ENCODE measurements at regions not wholly inside any gene's neighbourhood (a gene's known extent, or its start where the extent isn't known, plus 50 kb on each side); places are given as distances from the start of the nearest gene placed in this dataset.
"Not testable (repeated sequence)": the region's sequence is repeated elsewhere in the genome, so short reads cannot be mapped to it uniquely, and the experiment has no call there.

DNA sequence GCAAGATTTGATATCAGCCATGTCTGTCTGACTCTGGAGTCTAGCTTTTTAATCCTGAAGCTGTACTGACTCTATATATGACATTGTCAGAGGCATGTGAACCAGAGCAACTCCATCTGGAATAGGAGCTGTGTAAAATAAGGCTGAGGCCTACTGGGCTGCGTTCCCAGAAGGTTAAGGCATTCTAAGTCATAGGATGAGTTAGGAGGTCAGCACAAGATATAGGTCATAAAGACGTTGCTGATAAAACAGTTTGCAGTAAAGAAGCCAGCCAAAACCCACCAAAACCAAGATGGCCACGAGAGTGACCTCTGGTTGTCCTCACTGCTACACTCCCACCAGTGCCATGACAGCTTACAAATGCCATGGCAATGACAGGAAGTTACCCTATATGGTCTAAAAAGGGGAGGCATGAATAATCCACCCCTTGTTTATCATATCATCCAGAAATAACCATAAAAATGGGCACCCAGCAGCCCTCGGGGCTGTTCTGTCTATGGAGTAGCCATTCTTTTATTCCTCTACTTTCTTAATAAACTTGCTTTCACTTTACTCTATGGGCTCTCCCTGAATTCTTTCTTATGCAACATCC is 172.7 kb upstream of the KRR1 start:
- TF ChIP-seq, protein P1, sequence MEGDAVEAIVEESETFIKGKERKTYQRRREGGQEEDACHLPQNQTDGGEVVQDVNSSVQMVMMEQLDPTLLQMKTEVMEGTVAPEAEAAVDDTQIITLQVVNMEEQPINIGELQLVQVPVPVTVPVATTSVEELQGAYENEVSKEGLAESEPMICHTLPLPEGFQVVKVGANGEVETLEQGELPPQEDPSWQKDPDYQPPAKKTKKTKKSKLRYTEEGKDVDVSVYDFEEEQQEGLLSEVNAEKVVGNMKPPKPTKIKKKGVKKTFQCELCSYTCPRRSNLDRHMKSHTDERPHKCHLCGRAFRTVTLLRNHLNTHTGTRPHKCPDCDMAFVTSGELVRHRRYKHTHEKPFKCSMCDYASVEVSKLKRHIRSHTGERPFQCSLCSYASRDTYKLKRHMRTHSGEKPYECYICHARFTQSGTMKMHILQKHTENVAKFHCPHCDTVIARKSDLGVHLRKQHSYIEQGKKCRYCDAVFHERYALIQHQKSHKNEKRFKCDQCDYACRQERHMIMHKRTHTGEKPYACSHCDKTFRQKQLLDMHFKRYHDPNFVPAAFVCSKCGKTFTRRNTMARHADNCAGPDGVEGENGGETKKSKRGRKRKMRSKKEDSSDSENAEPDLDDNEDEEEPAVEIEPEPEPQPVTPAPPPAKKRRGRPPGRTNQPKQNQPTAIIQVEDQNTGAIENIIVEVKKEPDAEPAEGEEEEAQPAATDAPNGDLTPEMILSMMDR (IDR thresholded peaks at IDR 0.05) = not testable (repeated sequence)
- not testable (repeated sequence) for TF ChIP-seq POLR2A (IDR thresholded peaks at IDR 0.05)

Measured in heart left ventricle (tissue), 13 donors.